Fibroblast of skin of scalp (primary cell): ENCODE measurements at regions not wholly inside any gene's neighbourhood (a gene's known extent, or its start where the extent isn't known, plus 50 kb on each side); places are given as distances from the start of the nearest gene placed in this dataset.

Experiments used
- DNase-seq: peaks from one replicate; pipeline ENCODE4 v3.0.0-alpha.2; 2013

GRCh38 chr10:33735464-33735923 lies 401.0 kb upstream of the NRP1 start:
- no peak for DNase-seq

- DNase-seq, result no peak
Observed at GRCh38 chr10:33734393-33735155, 400.1 kb upstream of the NRP1 start.

GRCh38 chr10:33733058-33733457 lies 398.6 kb upstream of the NRP1 start:
- DNase-seq, result no peak

- DNase-seq, result no peak
Observed at GRCh38 chr10:33732161-33732680, 397.8 kb upstream of the NRP1 start.

- no peak for DNase-seq
Observed at GRCh38 chr10:33731322-33731721, 396.9 kb upstream of the NRP1 start.

GRCh38 chr10:33725430-33725829 lies 391.0 kb upstream of the NRP1 start:
- DNase-seq, result no peak

GRCh38 chr10:33723181-33723580 lies 388.7 kb upstream of the NRP1 start:
- DNase-seq, result no peak

- no peak for DNase-seq
Observed at GRCh38 chr10:33722067-33722466, 387.6 kb upstream of the NRP1 start.

- DNase-seq, result no peak
Observed at GRCh38 chr10:33721509-33721908, 387.0 kb upstream of the NRP1 start.

- DNase-seq, result no peak
Observed at GRCh38 chr10:33720161-33720560, 385.7 kb upstream of the NRP1 start.

GRCh38 chr10:33719005-33719703 lies 384.7 kb upstream of the NRP1 start:
- no peak for DNase-seq

- no peak for DNase-seq
Observed at GRCh38 chr10:33716501-33717267, 382.2 kb upstream of the NRP1 start.

- no peak for DNase-seq
Observed at GRCh38 chr10:33715303-33715975, 381.0 kb upstream of the NRP1 start.

- peak; percentile 7 for DNase-seq
Observed at GRCh38 chr10:33712825-33713224, 378.4 kb upstream of the NRP1 start.

GRCh38 chr10:33710006-33710405 lies 375.5 kb upstream of the NRP1 start:
- DNase-seq, result no peak

GRCh38 chr10:33709008-33709753 lies 374.7 kb upstream of the NRP1 start:
- DNase-seq, result peak; percentile 93

GRCh38 chr10:33708561-33708960 lies 374.1 kb upstream of the NRP1 start:
- DNase-seq, result peak; percentile 87

- peak; percentile 47 for DNase-seq
Observed at GRCh38 chr10:33706746-33707145, 372.3 kb upstream of the NRP1 start.

- peak; percentile 86 for DNase-seq
Observed at GRCh38 chr10:33706191-33706590, 371.7 kb upstream of the NRP1 start.

- DNase-seq, result no peak
Observed at GRCh38 chr10:33704214-33704830, 369.9 kb upstream of the NRP1 start.
